Mucosa of descending colon (tissue), 3 donors: ENCODE measurements at regions not wholly inside any gene's neighbourhood (a gene's known extent, or its start where the extent isn't known, plus 50 kb on each side); places are given as distances from the start of the nearest gene placed in this dataset.

Experiments used
- ATAC-seq: fragments of 200-7000 bp; cut with Tn5 transposase; one replicate; pipeline ENCODE4 v1.9.1; 2020; ENCODE audit warnings: mild to moderate bottlenecking, moderate library complexity
- DNase-seq, 3 donors: peaks; one replicate each; pipeline ENCODE4 v3.0.0-alpha.2; 2020
- H3K36me3 ChIP-seq: fragments of 200-600 bp; one replicate; pipeline ENCODE4 v1.8.0; 2021; ENCODE audit warnings: low read depth, mild to moderate bottlenecking
- H3K4me1 ChIP-seq: fragments of 200-600 bp; one replicate; pipeline ENCODE4 v1.8.0; 2021; ENCODE audit warnings: low read depth, mild to moderate bottlenecking
- H3K4me3 ChIP-seq: fragments of 200-600 bp; one replicate; pipeline ENCODE4 v1.8.0; 2021; ENCODE audit warnings: mild to moderate bottlenecking
- H3K9me3 ChIP-seq: fragments of 200-600 bp; one replicate; pipeline ENCODE4 v1.8.0; 2021; ENCODE audit warnings: mild to moderate bottlenecking
- CTCF ChIP-seq: fragments of 200-600 bp; IDR thresholded peaks from one replicate; pipeline ENCODE4 v1.8.0; 2022; ENCODE audit warnings: antibody characterized with exemption, mild to moderate bottlenecking
- intact Hi-C, 2 donors: fragments of 100-400 bp; cut with DNase I in 1 of 2; cut with micrococcal nuclease in 1 of 2; formaldehyde crosslinking; loops; one replicate each; pipeline versions ENCODE4 v1.11.0 to v1.11.1; 2022; cut with DNase I, micrococcal nuclease
- donor health status: DM: no; HTN: no; CAD: no; lungs with moderate emphysema.
- donor health status: DM: no; HTN: no; CAD: no.
- donor health status: DM: no; HTN: yes; CAD: no.

- TF ChIP-seq CTCF: no peak
- intact Hi-C loops: no loop called here
Measured at GRCh38 chr1:147086129-147086528, 86.1 kb downstream of the PRKAB2 start.

GRCh38 chr1:147084273-147085096, 87.8 kb downstream of the PRKAB2 start:
- peaks cover 14% of the 10 kb centered on the region for H3K4me1 ChIP-seq
- no peaks in the 10 kb centered on the region for H3K9me3 ChIP-seq
- no peaks in the 10 kb centered on the region for H3K36me3 ChIP-seq
- ATAC-seq (peak; percentile 90), DNase-seq (peak; percentile 68 to 82 (median 74))
- no peak for TF ChIP-seq CTCF
- intact Hi-C loops: no loop called here
- no peak overlapping the region for H3K4me3 ChIP-seq

More at GRCh38 chr1:147086129-147086528, 86.1 kb downstream of the PRKAB2 start:
- Histone ChIP-seq H3K36me3 (no peaks in the 10 kb centered on the region), H3K9me3 (no peaks in the 10 kb centered on the region), H3K4me1 (peaks cover 6% of the 10 kb centered on the region), H3K4me3 (no peak overlapping the region)
- DNase-seq (no peak), ATAC-seq (no peak)

DNA sequence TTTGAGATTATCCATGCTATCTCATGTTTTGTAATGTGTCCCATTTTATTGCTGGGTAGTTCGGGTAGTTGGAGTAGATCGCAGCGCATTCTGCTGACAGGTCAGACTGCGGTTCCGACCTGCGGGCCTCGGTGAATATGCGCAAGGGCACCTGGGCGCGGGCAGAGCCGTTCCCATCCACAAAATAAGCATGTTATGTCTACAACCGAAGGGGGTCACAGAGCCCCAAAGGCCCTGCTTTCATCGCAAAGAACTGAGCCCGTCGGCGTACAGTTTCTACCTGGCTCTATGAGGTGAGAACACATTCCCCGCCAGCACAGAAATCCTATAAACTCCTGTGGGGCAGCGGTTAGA, 88.4 kb downstream of the PRKAB2 start:
- intact Hi-C loops: no loop called here
- Histone ChIP-seq H3K4me3 (no peak overlapping the region), H3K36me3 (no peaks in the 10 kb centered on the region), H3K4me1 (peaks cover 14% of the 10 kb centered on the region), H3K9me3 (no peaks in the 10 kb centered on the region)
- TF ChIP-seq CTCF: no peak
- DNase-seq (peak in 1 of 3 donors; percentile 28), ATAC-seq (peak; percentile 15)

DNA sequence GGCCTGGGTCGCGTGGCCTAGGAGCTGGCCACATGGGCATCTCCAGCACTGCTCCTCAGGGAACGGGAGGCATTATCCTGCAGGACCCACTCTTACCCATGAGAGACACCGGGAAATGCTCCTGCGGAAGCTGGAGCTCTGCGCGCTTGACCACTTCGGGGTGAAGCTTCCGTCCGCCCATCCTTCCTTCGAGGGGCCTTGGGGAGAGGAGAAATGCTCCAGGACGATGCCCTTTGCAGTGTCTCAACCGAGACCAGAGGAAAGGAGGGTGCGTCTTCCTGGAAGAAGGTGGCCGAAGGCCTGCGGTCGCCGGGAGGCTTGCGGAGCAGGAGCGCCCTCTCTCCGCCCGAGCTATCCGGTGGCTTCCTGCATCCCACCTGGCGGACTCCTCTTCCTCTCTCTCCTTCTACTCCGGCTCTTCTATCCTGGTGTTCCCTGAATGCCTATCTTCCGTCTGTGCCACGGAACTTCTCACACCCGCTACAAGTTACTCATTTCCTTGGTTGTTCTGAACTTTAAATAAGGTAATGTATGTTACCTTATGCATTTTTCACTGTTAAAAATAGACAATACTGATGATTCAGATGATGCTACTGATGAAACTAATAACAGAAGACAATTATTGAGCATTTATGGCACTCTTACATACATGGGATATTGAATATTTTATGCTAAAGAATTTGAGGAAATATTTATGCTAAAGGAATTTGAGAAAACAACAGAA, 91.4 kb downstream of the PRKAB2 start:
- Histone ChIP-seq H3K9me3 (no peaks in the 10 kb centered on the region), H3K4me1 (peaks cover 14% of the 10 kb centered on the region), H3K36me3 (no peaks in the 10 kb centered on the region), H3K4me3 (no peak overlapping the region)
- ATAC-seq (no peak), DNase-seq (no peak)
- intact Hi-C loops: no loop called here
- no peak for TF ChIP-seq CTCF

DNA sequence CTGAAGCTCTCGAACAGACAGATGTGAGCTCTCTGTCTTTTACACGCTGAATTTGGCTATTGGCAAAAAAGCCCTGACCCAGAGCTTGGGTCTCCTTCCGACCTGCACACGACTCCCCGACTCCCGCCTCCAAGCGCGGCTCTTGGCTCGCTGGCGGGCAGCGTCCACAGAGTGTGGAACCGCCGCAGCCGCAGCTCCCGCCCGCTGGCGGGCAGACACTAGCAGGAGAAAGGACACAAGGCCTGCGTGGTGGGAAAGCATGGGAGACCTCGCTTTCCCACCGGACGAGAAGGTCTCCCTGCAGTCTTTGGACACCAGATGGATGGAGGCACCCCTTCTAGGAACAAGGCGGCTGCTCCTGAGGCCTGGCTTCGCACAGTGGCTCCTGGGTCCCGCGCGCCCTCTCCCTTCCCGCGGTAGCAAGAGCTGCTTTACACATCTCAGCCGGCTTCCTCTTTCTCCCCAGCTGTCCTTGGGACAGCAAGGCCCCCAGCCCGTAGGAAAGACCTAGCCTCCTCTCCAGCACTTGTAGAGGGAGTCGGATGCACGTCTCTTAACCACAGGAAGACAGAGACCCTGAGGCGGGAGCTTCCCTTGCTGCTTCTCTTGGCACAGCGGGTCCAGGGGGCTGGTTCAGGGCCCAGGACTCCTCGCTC, 92.1 kb downstream of the PRKAB2 start:
- ATAC-seq (no peak), DNase-seq (no peak)
- Histone ChIP-seq H3K36me3 (no peaks in the 10 kb centered on the region), H3K9me3 (no peaks in the 10 kb centered on the region), H3K4me1 (peaks cover 14% of the 10 kb centered on the region), H3K4me3 (no peak overlapping the region)
- TF ChIP-seq CTCF: no peak
- intact Hi-C loops: no loop called here
